H9 (cell line): ENCODE measurements at regions not wholly inside any gene's neighbourhood (a gene's known extent, or its start where the extent isn't known, plus 50 kb on each side); places are given as distances from the start of the nearest gene placed in this dataset.

Source experiments
- DNase-seq: peaks from one replicate; pipeline ENCODE4 v3.0.0-alpha.2; 2017
- H2AFZ ChIP-seq: one replicate; pipeline ENCODE4 v1.6.1; 2013; ENCODE audit warnings: mild to moderate bottlenecking, low read length, control low read depth, moderate library complexity
- H2AK5ac ChIP-seq: 2 replicates; pipeline ENCODE4 v1.6.1; 2013; ENCODE audit warnings: low read length, control low read depth, mixed read lengths; ENCODE audit not compliant: insufficient read length
- H2BK120ac ChIP-seq: one replicate; pipeline ENCODE4 v1.6.1; 2013; ENCODE audit warnings: low read depth, mild to moderate bottlenecking, low read length, control low read depth, inconsistent platforms; ENCODE audit not compliant: poor library complexity, severe bottlenecking
- H2BK12ac ChIP-seq: 2 replicates; pipeline ENCODE4 v1.6.1; 2013; ENCODE audit warnings: low read length, control low read depth, mixed read lengths, low read depth; ENCODE audit not compliant: insufficient read length
- H2BK15ac ChIP-seq: 2 replicates; pipeline ENCODE4 v1.6.1; 2013; ENCODE audit warnings: low read depth, low read length, control low read depth
- H2BK20ac ChIP-seq: one replicate; pipeline ENCODE4 v1.6.1; 2013; ENCODE audit warnings: low read depth, mild to moderate bottlenecking, low read length, control low read depth, inconsistent platforms; ENCODE audit not compliant: poor library complexity, severe bottlenecking
- H2BK5ac ChIP-seq: 2 replicates; pipeline ENCODE4 v1.6.1; 2013; ENCODE audit warnings: low read length, control low read depth, mixed read lengths; ENCODE audit not compliant: insufficient read length
- H3K14ac ChIP-seq: 2 replicates; pipeline ENCODE4 v1.6.1; 2013; ENCODE audit warnings: low read length, control low read depth; ENCODE audit not compliant: insufficient read depth
- H3K18ac ChIP-seq: 2 replicates; pipeline ENCODE4 v1.6.1; 2013; ENCODE audit warnings: low read depth, mild to moderate bottlenecking, mixed read lengths, low read length, control low read depth; ENCODE audit not compliant: insufficient read length
- H3K23ac ChIP-seq: 2 replicates; pipeline ENCODE4 v1.6.1; 2013; ENCODE audit warnings: low read length, control low read depth, mixed read lengths, low read depth; ENCODE audit not compliant: insufficient read length
- H3K23me2 ChIP-seq: 2 replicates; pipeline ENCODE4 v1.6.1; 2013; ENCODE audit warnings: low read depth, mild to moderate bottlenecking, mixed read lengths, low read length, control low read depth; ENCODE audit not compliant: insufficient read length, poor library complexity, severe bottlenecking
- H3K27ac ChIP-seq: 2 replicates; pipeline ENCODE4 v1.5.1; 2013; ENCODE audit warnings: low read length, control low read depth, mixed read lengths, low read depth; ENCODE audit not compliant: insufficient read length
- H3K27me3 ChIP-seq: 2 replicates; pipeline ENCODE4 v1.6.1; 2013; ENCODE audit warnings: low read length, control low read depth, inconsistent platforms; ENCODE audit not compliant: insufficient read depth
- H3K4ac ChIP-seq: 2 replicates; pipeline ENCODE4 v1.6.1; 2013; ENCODE audit warnings: low read depth, mild to moderate bottlenecking, control low read depth, inconsistent platforms, low read length, moderate library complexity
- H3K4me1 ChIP-seq: 2 replicates; pipeline ENCODE4 v1.6.1; 2013; ENCODE audit warnings: low read length, control low read depth, inconsistent platforms; ENCODE audit not compliant: insufficient read depth
- H3K4me2 ChIP-seq: 2 replicates; pipeline ENCODE4 v1.6.1; 2013; ENCODE audit warnings: low read length, control low read depth, mixed read lengths; ENCODE audit not compliant: insufficient read length, insufficient read depth
- H3K56ac ChIP-seq: 2 replicates; pipeline ENCODE4 v1.6.1; 2013; ENCODE audit warnings: low read depth, mild to moderate bottlenecking, mixed read lengths, low read length, control low read depth; ENCODE audit not compliant: insufficient read length
- H3K79me1 ChIP-seq: 2 replicates; pipeline ENCODE4 v1.6.1; 2013; ENCODE audit warnings: low read depth, mild to moderate bottlenecking, moderate library complexity, low read length, control low read depth, inconsistent platforms; ENCODE audit not compliant: insufficient read depth, poor library complexity, severe bottlenecking
- H3K79me2 ChIP-seq: 2 replicates; pipeline ENCODE4 v1.6.1; 2013; ENCODE audit warnings: low read length, control low read depth, inconsistent platforms; ENCODE audit not compliant: insufficient read depth
- H3K9ac ChIP-seq: 2 replicates; pipeline ENCODE4 v1.6.1; 2013; ENCODE audit warnings: low read length, control low read depth, mixed read lengths; ENCODE audit not compliant: insufficient read length; ENCODE audit errors: extremely low read depth
- H3K9me3 ChIP-seq: one replicate; pipeline ENCODE4 v1.6.1; 2013; ENCODE audit warnings: low read depth, low read length, inconsistent platforms; ENCODE audit not compliant: control insufficient read depth
- H3T11ph ChIP-seq: one replicate; pipeline ENCODE4 v1.6.1; 2013; ENCODE audit warnings: mild to moderate bottlenecking, low read length, control low read depth, inconsistent platforms
- H4K20me1 ChIP-seq: one replicate; pipeline ENCODE4 v1.6.1; 2013; ENCODE audit not compliant: control insufficient read depth, insufficient read length, insufficient read depth
- H4K5ac ChIP-seq: 2 replicates; pipeline ENCODE4 v1.6.1; 2013; ENCODE audit warnings: low read depth, mild to moderate bottlenecking, mixed read lengths, low read length, control low read depth; ENCODE audit not compliant: insufficient read length
- H4K8ac ChIP-seq: replicated peaks from 2 replicates; pipeline ENCODE4 v1.6.1; 2013; ENCODE audit warnings: low read length, control low read depth, mixed read lengths, low read depth; ENCODE audit not compliant: insufficient read length
- H4K91ac ChIP-seq: 2 replicates; pipeline ENCODE4 v1.6.1; 2013; ENCODE audit warnings: low read depth, mild to moderate bottlenecking, moderate library complexity, mixed read lengths, low read length, control low read depth; ENCODE audit not compliant: insufficient read length
- H3K27ac Mint-ChIP-seq, 3 experiments: 2 replicates in 2 of 3; 3 replicates in 1 of 3; pipeline ENCODE4 v1.8.0; 2020 to 2021; ENCODE audit warnings: mixed read lengths in 3 of 3, mild to moderate bottlenecking in 1 of 3, moderate library complexity in 1 of 3
- H3K27me3 Mint-ChIP-seq: 2 replicates; pipeline ENCODE4 v1.8.0; 2021; ENCODE audit warnings: low read depth, mild to moderate bottlenecking, moderate library complexity, mixed read lengths
- H3K36me3 Mint-ChIP-seq, 3 experiments: 2 replicates in 2 of 3; 3 replicates in 1 of 3; pipeline ENCODE4 v1.8.0; 2020 to 2021; ENCODE audit warnings: low read depth in 3 of 3, mixed read lengths in 3 of 3; ENCODE audit not compliant: insufficient read depth in 1 of 3
- H3K4me1 Mint-ChIP-seq, 2 experiments: 2 replicates each; pipeline ENCODE4 v1.8.0; 2020; ENCODE audit warnings: mixed read lengths in 2 of 2
- H3K4me3 Mint-ChIP-seq, 2 experiments: 2 replicates in 1 of 2; 3 replicates in 1 of 2; pipeline ENCODE4 v1.8.0; 2020 to 2021; ENCODE audit warnings: mild to moderate bottlenecking in 2 of 2, mixed read lengths in 2 of 2, moderate library complexity in 1 of 2
- H3K9me3 Mint-ChIP-seq, 2 experiments: 2 replicates in 1 of 2; 3 replicates in 1 of 2; pipeline ENCODE4 v1.8.0; 2020; ENCODE audit warnings: mild to moderate bottlenecking in 2 of 2, mixed read lengths in 2 of 2, moderate library complexity in 1 of 2
- CTCF ChIP-seq: fragments of 200-600 bp; sonication (generic); conservative IDR thresholded peaks from 3 replicates; pipeline ENCODE4 v1.8.0; 2021; ENCODE audit warnings: antibody characterized with exemption, mild to moderate bottlenecking
- WGBS: extraction: QIAGEN DNeasy Blood & Tissue Kit; methylation state at CpG from one replicate; pipeline ENCODE4 v1.1.7; 2013; ENCODE audit warnings: missing lambda C conversion rate, low lambda C conversion rate, mixed read lengths; ENCODE audit not compliant: insufficient read length; ENCODE audit errors: extremely low coverage; 5-methylcytosine and 5-hydroxymethylcytosine counted together

- no CpG with 5 or more reads among the region's 3 CpGs for whole genome bisulfite sequencing
- no peak for TF ChIP-seq CTCF
- Histone ChIP-seq H3K23me2 (no peaks in the 10 kb centered on the region), H3K4me2 (no peak overlapping the region), H3K4ac (no peak overlapping the region), H4K20me1 (no peaks in the 10 kb centered on the region), H2AK5ac (no peak overlapping the region), H2BK120ac (no peak overlapping the region), H3T11ph (no peak overlapping the region), H3K14ac (no peak overlapping the region), H3K56ac (no peak overlapping the region), H2BK20ac (no peak overlapping the region), H3K4me1 (peaks cover 2% of the 10 kb centered on the region; the same call in 1 of the 2 replicates), H2AFZ (no peak overlapping the region), H3K79me1 (no peaks in the 10 kb centered on the region), H2BK15ac (no peak overlapping the region), H2BK5ac (no peak overlapping the region), H3K9me3 (no peaks in the 10 kb centered on the region), H3K27me3 (no peaks in the 10 kb centered on the region), H2BK12ac (no peak overlapping the region), H3K79me2 (no peaks in the 10 kb centered on the region), H4K91ac (no peak overlapping the region), H3K23ac (no peak overlapping the region), H4K8ac (no peak overlapping the region), H3K27ac (no peak overlapping the region), H4K5ac (no peak overlapping the region), H3K9ac (no peak overlapping the region), H3K18ac (no peak overlapping the region)
- H3K9me3 Mint-ChIP-seq: no peaks in the 10 kb centered on the region
- no peaks in the 10 kb centered on the region for H3K36me3 Mint-ChIP-seq
- H3K4me1 Mint-ChIP-seq: peaks cover 0 to 6% of the 10 kb centered on the region in 2 experiments; a peak in 2 of 4 replicates
- H3K27ac Mint-ChIP-seq: no peak overlapping the region
- H3K4me3 Mint-ChIP-seq: no peak overlapping the region
- no peaks in the 10 kb centered on the region for H3K27me3 Mint-ChIP-seq
- DNase-seq: no peak
These were observed 646.2 kb downstream of the IPMK start for GRCh38 chr10:57621466-57621865.
